ENCODE measurements at regions not wholly inside any gene's neighbourhood (a gene's known extent, or its start where the extent isn't known, plus 50 kb on each side); places are given as distances from the start of the nearest gene placed in this dataset.

DNA sequence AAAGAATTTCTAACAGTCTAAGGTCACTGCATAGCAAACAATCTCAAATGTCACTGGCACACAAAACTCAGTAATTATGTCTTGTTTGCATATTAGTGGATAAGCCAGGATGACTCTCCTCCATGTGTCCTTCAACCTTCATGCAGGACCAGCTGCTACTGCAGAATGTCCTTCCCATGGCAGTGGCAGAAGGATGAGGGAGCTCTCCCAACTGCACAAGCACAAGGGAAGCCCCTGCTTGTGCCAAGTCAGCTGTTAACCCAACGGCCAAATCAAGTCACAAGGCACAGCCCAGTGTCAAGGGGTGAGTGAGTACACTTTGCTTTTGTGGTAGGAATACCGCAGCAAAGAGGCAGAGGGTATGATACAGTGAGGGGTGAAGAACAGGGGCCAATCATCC, 59.3 kb upstream of the VWC2 start:
- no peaks in the 10 kb centered on the region for H3K36me3 ChIP-seq
- H3K4me1 ChIP-seq, result no peaks in the 10 kb centered on the region
- H3K27me3 ChIP-seq (replicated peaks in 1 of 7), result no peaks in the 10 kb centered on the region
- intact Hi-C loops (cut with DNase I; ENCODE audit: low total_unique reads), result no loop called here
- peaks cover 0 to 8% (median 0%) of the 10 kb centered on the region in 8 donors for H3K9me3 ChIP-seq
- 32 to 64% (median 60%) methylated on average over 2 of the region's 2 CpGs for WGBS, 5 donors
- H3K27ac ChIP-seq, result no peak overlapping the region
- H3K4me3 ChIP-seq, result no peak overlapping the region
- no peak for TF ChIP-seq POLR2AphosphoS5 (IDR thresholded peaks at IDR 0.05)
- no peak for TF ChIP-seq CTCF (IDR thresholded peaks at IDR 0.05 in 8 of 11, conservative IDR thresholded peaks at IDR 0.05 in 3 of 11)
- no peak for DNase-seq

DNA sequence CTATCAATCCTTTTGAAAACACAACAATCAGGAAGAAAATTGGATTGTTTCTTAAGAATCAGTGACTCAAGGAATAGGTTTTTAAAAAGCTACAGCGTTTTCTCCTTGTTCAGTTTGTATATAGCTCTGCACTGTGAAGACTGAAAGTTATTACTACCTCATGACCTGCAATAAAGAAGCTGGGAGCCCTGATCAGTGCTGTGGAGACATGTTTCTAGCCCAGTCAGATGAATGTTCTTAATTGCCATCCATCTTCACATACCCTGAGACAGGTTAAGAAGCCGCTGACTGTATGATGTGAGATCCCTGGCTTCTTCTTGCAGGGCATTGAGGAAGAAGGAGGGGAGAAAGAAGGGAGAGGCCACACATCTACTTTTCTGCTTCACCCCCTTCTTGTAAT, 58.0 kb upstream of the VWC2 start:
- Histone ChIP-seq H3K27ac (no peak overlapping the region), H3K4me3 (no peak overlapping the region), H3K36me3 (no peaks in the 10 kb centered on the region), H3K27me3 (replicated peaks in 1 of 7) (no peaks in the 10 kb centered on the region), H3K4me1 (no peaks in the 10 kb centered on the region), H3K9me3 (peaks cover 0 to 8% (median 0%) of the 10 kb centered on the region in 8 donors)
- intact Hi-C loops (cut with DNase I; ENCODE audit: low total_unique reads), result no loop called here
- no peak for TF ChIP-seq POLR2AphosphoS5 (IDR thresholded peaks at IDR 0.05)
- WGBS, 5 donors, result 73 to 84% (median 80%) methylated on average over 2 of the region's 2 CpGs
- no peak for DNase-seq

GRCh38 chr7:49717547-49717946, 55.9 kb upstream of the VWC2 start:
- H3K4me1 ChIP-seq, result no peaks in the 10 kb centered on the region
- H3K9me3 ChIP-seq, result no peaks in the 10 kb centered on the region
- intact Hi-C loops (cut with DNase I; ENCODE audit: low total_unique reads), result no loop called here
- H3K27me3 ChIP-seq (replicated peaks in 1 of 7), result no peaks in the 10 kb centered on the region
- DNase-seq, result no peak
- H3K4me3 ChIP-seq, result no peak overlapping the region
- no peak overlapping the region for H3K27ac ChIP-seq
- no peak for TF ChIP-seq POLR2A (IDR thresholded peaks at IDR 0.05)
- no peak for TF ChIP-seq CTCF (IDR thresholded peaks at IDR 0.05 in 8 of 11, conservative IDR thresholded peaks at IDR 0.05 in 3 of 11)
- no peak for TF ChIP-seq POLR2AphosphoS5 (IDR thresholded peaks at IDR 0.05)
- 70 to 94% (median 74%) methylated on average over 2 of the region's 2 CpGs for WGBS, 5 donors
- H3K36me3 ChIP-seq, result no peaks in the 10 kb centered on the region

GRCh38 chr7:49718760-49719159, 54.7 kb upstream of the VWC2 start:
- TF ChIP-seq POLR2AphosphoS5 (IDR thresholded peaks at IDR 0.05) (no peak), CTCF (IDR thresholded peaks at IDR 0.05 in 8 of 11, conservative IDR thresholded peaks at IDR 0.05 in 3 of 11) (no peak), POLR2A (IDR thresholded peaks at IDR 0.05) (no peak)
- Histone ChIP-seq H3K36me3 (no peaks in the 10 kb centered on the region), H3K27me3 (replicated peaks in 1 of 7) (no peaks in the 10 kb centered on the region), H3K4me3 (no peak overlapping the region), H3K9me3 (no peaks in the 10 kb centered on the region), H3K4me1 (no peaks in the 10 kb centered on the region), H3K27ac (no peak overlapping the region)
- intact Hi-C loops (cut with DNase I; ENCODE audit: low total_unique reads), result no loop called here
- 66 to 80% (median 75%) methylated on average over 4 of the region's 4 CpGs for WGBS, 5 donors
- no peak for DNase-seq

GRCh38 chr7:49721441-49721840, 52.0 kb upstream of the VWC2 start:
- WGBS, 5 donors, result 52 to 81% (median 69%) methylated on average over 4 of the region's 4 CpGs
- no peak for TF ChIP-seq CTCF (IDR thresholded peaks at IDR 0.05 in 8 of 11, conservative IDR thresholded peaks at IDR 0.05 in 3 of 11)
- TF ChIP-seq POLR2AphosphoS5 (IDR thresholded peaks at IDR 0.05), result no peak
- no peak for TF ChIP-seq POLR2A (IDR thresholded peaks at IDR 0.05)
- DNase-seq, result no peak
- H3K27ac ChIP-seq, result no peak overlapping the region
- H3K9me3 ChIP-seq, result no peaks in the 10 kb centered on the region
- no peaks in the 10 kb centered on the region for H3K4me1 ChIP-seq
- intact Hi-C loops (cut with DNase I; ENCODE audit: low total_unique reads), result no loop called here
- H3K4me3 ChIP-seq, result no peak overlapping the region
- no peaks in the 10 kb centered on the region for H3K36me3 ChIP-seq
- no peaks in the 10 kb centered on the region for H3K27me3 ChIP-seq (replicated peaks in 1 of 7)

All from spleen (tissue), 11 donors.